SK-N-SH (cell line): ENCODE measurements at regions not wholly inside any gene's neighbourhood (a gene's known extent, or its start where the extent isn't known, plus 50 kb on each side); places are given as distances from the start of the nearest gene placed in this dataset.

Source experiments
- CTCF ChIA-PET: fragments of 300-600, 350-600 bp; formaldehyde crosslinking; extraction: SDS; loops from one replicate; lab custom pipeline; 2021; lab: Yijun Ruan, JAX
- POLR2A ChIA-PET: fragments of 350-600 bp; sonication (Branson Sonifier 250); formaldehyde crosslinking; extraction: SDS; loops from one replicate; lab custom pipeline; 2020; ENCODE audit warnings: antibody characterized with exemption, inconsistent platforms; lab: Yijun Ruan, JAX
- DNase-seq: peaks from one replicate; pipeline ENCODE4 v3.0.0; 2012
- H2AFZ ChIP-seq: fragments of 200-600 bp; sonication (generic); 2 replicates; pipeline ENCODE4 v1.8.1; 2016; ENCODE audit warnings: antibody characterized with exemption, mild to moderate bottlenecking, low read depth
- H3F3A ChIP-seq: fragments of 200-600 bp; sonication (generic); replicated peaks from 2 replicates; pipeline ENCODE3; 2016; ENCODE audit warnings: antibody characterized with exemption, mild to moderate bottlenecking; ENCODE audit not compliant: insufficient read depth
- H3K27ac ChIP-seq, 2 experiments: fragments of 200-500 bp in 1 of 2; fragments of 200-600 bp in 1 of 2; sonication (Bioruptor generic) in 1 of 2; sonication (generic), shearing (Covaris generic) in 1 of 2; 2 replicates each; pipeline versions ENCODE4 v1.5.1 to v1.6.1; 2014 to 2016; ENCODE audit warnings: low read depth in 2 of 2, inconsistent platforms in 1 of 2, low read length in 1 of 2, mild to moderate bottlenecking in 1 of 2, mixed read lengths in 1 of 2
- H3K27me3 ChIP-seq: fragments of 200-600 bp; sonication (generic), shearing (Covaris generic); 2 replicates; pipeline ENCODE4 v1.6.1; 2016; ENCODE audit warnings: mixed run types; ENCODE audit not compliant: insufficient read depth
- H3K36me3 ChIP-seq, 2 experiments: fragments of 200-500 bp in 1 of 2; fragments of 200-600 bp in 1 of 2; sonication (Bioruptor generic) in 1 of 2; sonication (generic) in 1 of 2; replicated peaks in 1 of 2; 2 replicates each; pipeline versions ENCODE3 to v1.5.1; 2014 to 2016; ENCODE audit warnings: low read length in 1 of 2, mild to moderate bottlenecking in 1 of 2; ENCODE audit not compliant: insufficient read depth in 2 of 2, control insufficient read depth in 1 of 2
- H3K4me1 ChIP-seq, 2 experiments: fragments of 200-500 bp in 1 of 2; fragments of 200-600 bp in 1 of 2; sonication (Bioruptor generic) in 1 of 2; sonication (generic), shearing (Covaris generic) in 1 of 2; 2 replicates each; pipeline versions ENCODE4 v1.5.1 to v1.6.1; 2014 to 2016; ENCODE audit warnings: low read depth in 1 of 2, low read length in 1 of 2, mixed run types in 1 of 2; ENCODE audit not compliant: insufficient read depth in 2 of 2, control insufficient read depth in 1 of 2
- H3K4me2 ChIP-seq: fragments of 200-600 bp; sonication (generic), shearing (Covaris generic); 2 replicates; pipeline ENCODE4 v1.6.1; 2017; ENCODE audit warnings: mixed run types
- H3K4me3 ChIP-seq, 2 experiments: fragments of 200-500 bp in 1 of 2; fragments of 200-600 bp in 1 of 2; sonication (Bioruptor generic) in 1 of 2; sonication (generic), shearing (Covaris generic) in 1 of 2; 2 replicates each; pipeline versions ENCODE4 v1.5.1 to v1.8.1; 2014 to 2016; ENCODE audit warnings: low read depth in 2 of 2, inconsistent platforms in 1 of 2, low read length in 1 of 2, mild to moderate bottlenecking in 1 of 2, mixed read lengths in 1 of 2, moderate library complexity in 1 of 2
- H3K79me2 ChIP-seq: fragments of 200-600 bp; sonication (generic); 2 replicates; pipeline ENCODE4 v1.8.1; 2017; ENCODE audit warnings: mild to moderate bottlenecking; ENCODE audit not compliant: insufficient read depth
- H3K9ac ChIP-seq: fragments of 200-600 bp; sonication (generic); 2 replicates; pipeline ENCODE4 v1.6.1; 2017; ENCODE audit warnings: mixed run types
- H3K9me2 ChIP-seq: fragments of 200-600 bp; sonication (generic); 2 replicates; pipeline ENCODE4 v1.6.1; 2017; ENCODE audit warnings: mixed run types
- H3K9me3 ChIP-seq: fragments of 200-600 bp; sonication (generic); 2 replicates; pipeline ENCODE4 v1.6.1; 2017; ENCODE audit warnings: mixed run types, mild to moderate bottlenecking, moderate library complexity
- H4K20me1 ChIP-seq: fragments of 200-600 bp; sonication (generic); 2 replicates; pipeline ENCODE4 v1.6.1; 2017; ENCODE audit warnings: mild to moderate bottlenecking, mixed run types; ENCODE audit not compliant: insufficient read depth
- EP300 ChIP-seq, 2 experiments: IDR thresholded peaks; 2 replicates each; pipeline versions ENCODE4 v1.4.0 to v1.6.1; 2012; ENCODE audit warnings: borderline replicate concordance in 1 of 2, low read depth in 1 of 2, low read length in 1 of 2
- FOXJ3 ChIP-seq: sonication (generic); formaldehyde crosslinking; IDR thresholded peaks from 2 replicates; pipeline ENCODE4 v1.5.1; 2020; ENCODE audit warnings: mild to moderate bottlenecking, missing genetic modification reagents
- FOXM1 ChIP-seq: IDR thresholded peaks from 2 replicates; pipeline ENCODE4 v1.4.0; 2012; ENCODE audit warnings: low read depth, mild to moderate bottlenecking
- IRF3 ChIP-seq: fragments of 150-350 bp; IDR thresholded peaks from 2 replicates; pipeline ENCODE4 v1.6.1; 2016; ENCODE audit warnings: mild to moderate bottlenecking, low read depth, low read length
- JUND ChIP-seq: IDR thresholded peaks from 2 replicates; pipeline ENCODE4 v1.4.0; 2012
- MEF2A ChIP-seq: IDR thresholded peaks from 2 replicates; pipeline ENCODE4 v1.4.0; 2012; ENCODE audit warnings: low read depth, borderline replicate concordance
- MXI1 ChIP-seq: IDR thresholded peaks from 2 replicates; pipeline ENCODE4 v1.6.1; 2012; ENCODE audit warnings: mild to moderate bottlenecking, low read depth, low read length, improper control_type of control experiment
- PBX3 ChIP-seq: IDR thresholded peaks from 2 replicates; pipeline ENCODE4; 2012
- RCOR1 ChIP-seq: fragments of 150-350 bp; IDR thresholded peaks from 2 replicates; pipeline ENCODE4 v1.6.1; 2017; ENCODE audit warnings: antibody characterized with exemption, low read length
- SIN3A ChIP-seq: IDR thresholded peaks from 2 replicates; pipeline ENCODE4 v1.6.1; 2012; ENCODE audit warnings: low read depth, mild to moderate bottlenecking, low read length, moderate library complexity, borderline replicate concordance
- TCF12 ChIP-seq: IDR thresholded peaks from 2 replicates; pipeline ENCODE4 v1.4.0; 2012
- TEAD4 ChIP-seq: IDR thresholded peaks from 2 replicates; pipeline ENCODE4 v1.4.0; 2012; ENCODE audit warnings: mild to moderate bottlenecking, borderline replicate concordance; ENCODE audit not compliant: insufficient read depth
- USF2 ChIP-seq: fragments of 150-350 bp; IDR thresholded peaks from 2 replicates; pipeline ENCODE4 v1.6.1; 2017; ENCODE audit warnings: antibody characterized with exemption, low read length, low read depth, borderline replicate concordance
- ZBTB33 ChIP-seq: IDR thresholded peaks from 2 replicates; pipeline ENCODE4 v1.4.0; 2012; ENCODE audit warnings: low read depth, borderline replicate concordance
- WGBS: methylation state at CpG from one replicate; pipeline ENCODE4 v1.1.6; 2017; ENCODE audit warnings: low lambda C conversion rate; 5-methylcytosine and 5-hydroxymethylcytosine counted together

GRCh38 chr5:91670122-91670521, 287.0 kb upstream of the ARRDC3 start (continued):
- TF ChIP-seq FOXM1 (no peak), EP300 (IDR thresholded peaks at IDR 0.05; ENCODE audit: borderline replicate concordance in 1 of 2, low read depth in 1 of 2, low read length in 1 of 2) (no peak), SIN3A (no peak), ZBTB33 (no peak), RCOR1 (no peak), PBX3 (no peak), TEAD4 (no peak), MEF2A (no peak), MXI1 (no peak)

- Histone ChIP-seq H3K36me3 (no peaks in the 10 kb centered on the region), H3K4me2 (no peak overlapping the region)
- no peak for TF ChIP-seq IRF3
- no peak for TF ChIP-seq ZBTB33
- no peak for TF ChIP-seq FOXJ3 (CRISPR knock-in tag)
- TF ChIP-seq TCF12 = no peak
- TF ChIP-seq USF2 = no peak
- no peak for TF ChIP-seq SIN3A
- TF ChIP-seq MXI1 = no peak
- no peak for TF ChIP-seq JUND
- no peak for TF ChIP-seq FOXM1
- TF ChIP-seq, all 33 proteins: peak for 0
- ChIA-PET CTCF (no interaction called here), POLR2A (no interaction called here)
- no peak overlapping the region for H3K27ac ChIP-seq
- no peaks in the 10 kb centered on the region for H3F3A ChIP-seq
- H3K4me3 ChIP-seq = no peak overlapping the region
- no peaks in the 10 kb centered on the region for H3K4me1 ChIP-seq
- H3K27me3 ChIP-seq = no peaks in the 10 kb centered on the region
- H2AFZ ChIP-seq = no peak overlapping the region
- H3K9me2 ChIP-seq = no peaks in the 10 kb centered on the region
- no peak for DNase-seq
- H3K9me3 ChIP-seq = no peaks in the 10 kb centered on the region
- no peaks in the 10 kb centered on the region for H4K20me1 ChIP-seq
- no peaks in the 10 kb centered on the region for H3K79me2 ChIP-seq
- H3K9ac ChIP-seq = no peak overlapping the region
- WGBS = 84% methylated on average over 3 of the region's 3 CpGs
These were observed 285.1 kb upstream of the ARRDC3 start for GRCh38 chr5:91668261-91668660.
